GM18858 (cell line): ENCODE measurements at regions not wholly inside any gene's neighbourhood (a gene's known extent, or its start where the extent isn't known, plus 50 kb on each side); places are given as distances from the start of the nearest gene placed in this dataset.

Source experiments
- ATAC-seq: cut with Tn5 transposase; IDR thresholded peaks from one replicate; pipeline ENCODE4 v1.9.1; 2021; ENCODE audit not compliant: unreplicated experiment

GRCh38 chr16:73326221-73326620, 278.3 kb upstream of the ZFHX3 start:
- no peak for ATAC-seq

GRCh38 chr16:73323880-73324279, 276.0 kb upstream of the ZFHX3 start:
- no peak for ATAC-seq

- ATAC-seq: no peak
These were observed 274.9 kb upstream of the ZFHX3 start for GRCh38 chr16:73322856-73323255.

GRCh38 chr16:73321853-73322252, 273.9 kb upstream of the ZFHX3 start:
- ATAC-seq: no peak

- no peak for ATAC-seq
These were observed 271.8 kb upstream of the ZFHX3 start for GRCh38 chr16:73319737-73320136.

GRCh38 chr16:73319261-73319660, 271.3 kb upstream of the ZFHX3 start:
- no peak for ATAC-seq

- no peak for ATAC-seq
These were observed 269.5 kb upstream of the ZFHX3 start for GRCh38 chr16:73317321-73317857.

GRCh38 chr16:73315645-73316044, 267.7 kb upstream of the ZFHX3 start:
- ATAC-seq: peak; percentile 97

GRCh38 chr16:73313950-73314349, 266.0 kb upstream of the ZFHX3 start:
- ATAC-seq: no peak

GRCh38 chr16:73311857-73312723, 264.2 kb upstream of the ZFHX3 start:
- ATAC-seq: no peak

GRCh38 chr16:73308771-73309170, 260.8 kb upstream of the ZFHX3 start:
- no peak for ATAC-seq

GRCh38 chr16:73306901-73307413, 259.0 kb upstream of the ZFHX3 start:
- no peak for ATAC-seq

GRCh38 chr16:73304008-73304774, 256.3 kb upstream of the ZFHX3 start:
- no peak for ATAC-seq

- ATAC-seq: no peak
These were observed 255.0 kb upstream of the ZFHX3 start for GRCh38 chr16:73302942-73303341.

GRCh38 chr16:73301984-73302383, 254.1 kb upstream of the ZFHX3 start:
- ATAC-seq: no peak

- ATAC-seq: no peak
These were observed 251.4 kb upstream of the ZFHX3 start for GRCh38 chr16:73299346-73299745.

- ATAC-seq: no peak
These were observed 250.6 kb upstream of the ZFHX3 start for GRCh38 chr16:73298562-73298961.

GRCh38 chr16:73290258-73290657, 242.3 kb upstream of the ZFHX3 start:
- no peak for ATAC-seq

- ATAC-seq: peak; percentile 94
These were observed 241.3 kb upstream of the ZFHX3 start for GRCh38 chr16:73289232-73289631.

GRCh38 chr16:73288520-73288919, 240.6 kb upstream of the ZFHX3 start:
- no peak for ATAC-seq

GRCh38 chr16:73287859-73288405, 240.0 kb upstream of the ZFHX3 start:
- ATAC-seq: no peak
